Ishikawa (cell line): ENCODE measurements at regions not wholly inside any gene's neighbourhood (a gene's known extent, or its start where the extent isn't known, plus 50 kb on each side); places are given as distances from the start of the nearest gene placed in this dataset.

Experiments
- EGR1 ChIP-seq: IDR thresholded peaks from 2 replicates; pipeline ENCODE4 v1.6.1; 2012
- EP300 ChIP-seq: IDR thresholded peaks from 2 replicates; pipeline ENCODE4 v1.6.1; 2012; ENCODE audit warnings: borderline replicate concordance
- REST ChIP-seq: IDR thresholded peaks from 2 replicates; pipeline ENCODE4 v1.6.1; 2012; ENCODE audit warnings: low read depth, mild to moderate bottlenecking
- YY1 ChIP-seq: IDR thresholded peaks from 2 replicates; pipeline ENCODE4 v1.6.1; 2012; ENCODE audit warnings: low read depth
- TF ChIP-seq, protein P1 (sequence below): IDR thresholded peaks from 2 replicates; pipeline ENCODE4 v1.6.1; 2012

- TF ChIP-seq YY1 (no peak), EP300 (no peak), REST (no peak), EGR1 (no peak)
- TF ChIP-seq, protein P1, sequence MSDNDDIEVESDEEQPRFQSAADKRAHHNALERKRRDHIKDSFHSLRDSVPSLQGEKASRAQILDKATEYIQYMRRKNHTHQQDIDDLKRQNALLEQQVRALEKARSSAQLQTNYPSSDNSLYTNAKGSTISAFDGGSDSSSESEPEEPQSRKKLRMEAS: no peak
Observed at GRCh38 chr5:26763215-26763614, 275.2 kb downstream of the CDH9 start.
